ENCODE measurements at regions not wholly inside any gene's neighbourhood (a gene's known extent, or its start where the extent isn't known, plus 50 kb on each side); places are given as distances from the start of the nearest gene placed in this dataset.

DNA sequence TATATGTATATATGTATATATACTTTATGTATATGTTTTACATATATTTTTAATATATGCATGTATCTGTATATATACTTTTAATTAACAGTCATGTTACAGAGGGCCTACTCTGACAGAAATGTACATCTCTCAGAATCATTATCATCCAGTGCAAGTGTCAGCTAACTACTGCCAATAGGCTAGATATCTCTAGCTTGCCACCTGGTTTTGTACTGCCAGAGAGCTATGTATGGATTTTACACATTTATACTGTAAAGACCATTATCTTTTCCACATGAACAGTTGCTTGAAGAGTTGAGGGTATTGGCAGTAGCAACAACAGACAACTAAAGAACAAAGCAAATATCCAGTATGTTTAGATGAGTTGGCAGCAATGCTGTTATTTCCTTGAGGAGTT, 99.7 kb upstream of the VGLL3 start:
- Histone ChIP-seq H3K4me3 (no peak overlapping the region), H3K9me2 (ENCODE audit: insufficient read depth) (no peaks in the 10 kb centered on the region), H2AFZ (no peak overlapping the region), H3K27me3 (ENCODE audit: insufficient read depth) (no peaks in the 10 kb centered on the region), H4K20me1 (replicated peaks; ENCODE audit: insufficient read depth) (no peaks in the 10 kb centered on the region), H3F3A (replicated peaks; ENCODE audit: low read depth) (no peaks in the 10 kb centered on the region), H3K4me2 (no peak overlapping the region), H3K27ac (ENCODE audit: low read depth) (no peak overlapping the region), H3K79me2 (replicated peaks; ENCODE audit: insufficient read depth) (no peaks in the 10 kb centered on the region), H3K36me3 (ENCODE audit: insufficient read depth) (no peaks in the 10 kb centered on the region), H3K4me1 (ENCODE audit: insufficient read depth) (no peaks in the 10 kb centered on the region; the same call in none of the 2 replicates)
- H3K9me3 Mint-ChIP-seq: 0 out of 3 replicates have a peak, but pooled peaks cover 5% of the 10 kb centered on the region
- TF ChIP-seq, protein P1, sequence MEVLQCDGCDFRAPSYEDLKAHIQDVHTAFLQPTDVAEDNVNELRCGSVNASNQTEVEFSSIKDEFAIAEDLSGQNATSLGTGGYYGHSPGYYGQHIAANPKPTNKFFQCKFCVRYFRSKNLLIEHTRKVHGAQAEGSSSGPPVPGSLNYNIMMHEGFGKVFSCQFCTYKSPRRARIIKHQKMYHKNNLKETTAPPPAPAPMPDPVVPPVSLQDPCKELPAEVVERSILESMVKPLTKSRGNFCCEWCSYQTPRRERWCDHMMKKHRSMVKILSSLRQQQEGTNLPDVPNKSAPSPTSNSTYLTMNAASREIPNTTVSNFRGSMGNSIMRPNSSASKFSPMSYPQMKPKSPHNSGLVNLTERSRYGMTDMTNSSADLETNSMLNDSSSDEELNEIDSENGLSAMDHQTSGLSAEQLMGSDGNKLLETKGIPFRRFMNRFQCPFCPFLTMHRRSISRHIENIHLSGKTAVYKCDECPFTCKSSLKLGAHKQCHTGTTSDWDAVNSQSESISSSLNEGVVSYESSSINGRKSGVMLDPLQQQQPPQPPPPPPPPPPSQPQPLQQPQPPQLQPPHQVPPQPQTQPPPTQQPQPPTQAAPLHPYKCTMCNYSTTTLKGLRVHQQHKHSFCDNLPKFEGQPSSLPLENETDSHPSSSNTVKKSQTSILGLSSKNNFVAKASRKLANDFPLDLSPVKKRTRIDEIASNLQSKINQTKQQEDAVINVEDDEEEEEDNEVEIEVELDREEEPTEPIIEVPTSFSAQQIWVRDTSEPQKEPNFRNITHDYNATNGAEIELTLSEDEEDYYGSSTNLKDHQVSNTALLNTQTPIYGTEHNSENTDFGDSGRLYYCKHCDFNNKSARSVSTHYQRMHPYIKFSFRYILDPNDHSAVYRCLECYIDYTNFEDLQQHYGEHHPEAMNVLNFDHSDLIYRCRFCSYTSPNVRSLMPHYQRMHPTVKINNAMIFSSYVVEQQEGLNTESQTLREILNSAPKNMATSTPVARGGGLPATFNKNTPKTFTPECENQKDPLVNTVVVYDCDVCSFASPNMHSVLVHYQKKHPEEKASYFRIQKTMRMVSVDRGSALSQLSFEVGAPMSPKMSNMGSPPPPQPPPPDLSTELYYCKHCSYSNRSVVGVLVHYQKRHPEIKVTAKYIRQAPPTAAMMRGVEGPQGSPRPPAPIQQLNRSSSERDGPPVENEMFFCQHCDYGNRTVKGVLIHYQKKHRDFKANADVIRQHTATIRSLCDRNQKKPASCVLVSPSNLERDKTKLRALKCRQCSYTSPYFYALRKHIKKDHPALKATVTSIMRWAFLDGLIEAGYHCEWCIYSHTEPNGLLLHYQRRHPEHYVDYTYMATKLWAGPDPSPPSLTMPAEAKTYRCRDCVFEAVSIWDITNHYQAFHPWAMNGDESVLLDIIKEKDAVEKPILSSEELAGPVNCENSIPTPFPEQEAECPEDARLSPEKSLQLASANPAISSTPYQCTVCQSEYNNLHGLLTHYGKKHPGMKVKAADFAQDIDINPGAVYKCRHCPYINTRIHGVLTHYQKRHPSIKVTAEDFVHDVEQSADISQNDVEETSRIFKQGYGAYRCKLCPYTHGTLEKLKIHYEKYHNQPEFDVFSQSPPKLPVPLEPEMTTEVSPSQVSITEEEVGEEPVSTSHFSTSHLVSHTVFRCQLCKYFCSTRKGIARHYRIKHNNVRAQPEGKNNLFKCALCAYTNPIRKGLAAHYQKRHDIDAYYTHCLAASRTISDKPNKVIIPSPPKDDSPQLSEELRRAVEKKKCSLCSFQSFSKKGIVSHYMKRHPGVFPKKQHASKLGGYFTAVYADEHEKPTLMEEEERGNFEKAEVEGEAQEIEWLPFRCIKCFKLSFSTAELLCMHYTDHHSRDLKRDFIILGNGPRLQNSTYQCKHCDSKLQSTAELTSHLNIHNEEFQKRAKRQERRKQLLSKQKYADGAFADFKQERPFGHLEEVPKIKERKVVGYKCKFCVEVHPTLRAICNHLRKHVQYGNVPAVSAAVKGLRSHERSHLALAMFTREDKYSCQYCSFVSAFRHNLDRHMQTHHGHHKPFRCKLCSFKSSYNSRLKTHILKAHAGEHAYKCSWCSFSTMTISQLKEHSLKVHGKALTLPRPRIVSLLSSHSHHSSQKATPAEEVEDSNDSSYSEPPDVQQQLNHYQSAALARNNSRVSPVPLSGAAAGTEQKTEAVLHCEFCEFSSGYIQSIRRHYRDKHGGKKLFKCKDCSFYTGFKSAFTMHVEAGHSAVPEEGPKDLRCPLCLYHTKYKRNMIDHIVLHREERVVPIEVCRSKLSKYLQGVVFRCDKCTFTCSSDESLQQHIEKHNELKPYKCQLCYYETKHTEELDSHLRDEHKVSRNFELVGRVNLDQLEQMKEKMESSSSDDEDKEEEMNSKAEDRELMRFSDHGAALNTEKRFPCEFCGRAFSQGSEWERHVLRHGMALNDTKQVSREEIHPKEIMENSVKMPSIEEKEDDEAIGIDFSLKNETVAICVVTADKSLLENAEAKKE (CRISPR knock-in tag; IDR thresholded peaks at IDR 0.05): no peak
- TF ChIP-seq EZH2phosphoT487 (IDR thresholded peaks at IDR 0.05; ENCODE audit: unreplicated experiment) (no peak), CREB1 (CRISPR knock-in tag; IDR thresholded peaks at IDR 0.05; ENCODE audit: low read depth) (no peak), POLR2AphosphoS5 (IDR thresholded peaks at IDR 0.05; ENCODE audit: low read depth) (no peak), ZNF114 (CRISPR knock-in tag; IDR thresholded peaks at IDR 0.05) (no peak), EZH2 (IDR thresholded peaks at IDR 0.05; ENCODE audit: low read depth, unreplicated experiment) (no peak), STAT1 (IDR thresholded peaks at IDR 0.05; ENCODE audit: unreplicated experiment) (no peak), NANOG (IDR thresholded peaks at IDR 0.05; ENCODE audit: borderline replicate concordance) (no peak), JUNB (IDR thresholded peaks at IDR 0.05; ENCODE audit: unreplicated experiment) (no peak)
- TF ChIP-seq, protein P2, sequence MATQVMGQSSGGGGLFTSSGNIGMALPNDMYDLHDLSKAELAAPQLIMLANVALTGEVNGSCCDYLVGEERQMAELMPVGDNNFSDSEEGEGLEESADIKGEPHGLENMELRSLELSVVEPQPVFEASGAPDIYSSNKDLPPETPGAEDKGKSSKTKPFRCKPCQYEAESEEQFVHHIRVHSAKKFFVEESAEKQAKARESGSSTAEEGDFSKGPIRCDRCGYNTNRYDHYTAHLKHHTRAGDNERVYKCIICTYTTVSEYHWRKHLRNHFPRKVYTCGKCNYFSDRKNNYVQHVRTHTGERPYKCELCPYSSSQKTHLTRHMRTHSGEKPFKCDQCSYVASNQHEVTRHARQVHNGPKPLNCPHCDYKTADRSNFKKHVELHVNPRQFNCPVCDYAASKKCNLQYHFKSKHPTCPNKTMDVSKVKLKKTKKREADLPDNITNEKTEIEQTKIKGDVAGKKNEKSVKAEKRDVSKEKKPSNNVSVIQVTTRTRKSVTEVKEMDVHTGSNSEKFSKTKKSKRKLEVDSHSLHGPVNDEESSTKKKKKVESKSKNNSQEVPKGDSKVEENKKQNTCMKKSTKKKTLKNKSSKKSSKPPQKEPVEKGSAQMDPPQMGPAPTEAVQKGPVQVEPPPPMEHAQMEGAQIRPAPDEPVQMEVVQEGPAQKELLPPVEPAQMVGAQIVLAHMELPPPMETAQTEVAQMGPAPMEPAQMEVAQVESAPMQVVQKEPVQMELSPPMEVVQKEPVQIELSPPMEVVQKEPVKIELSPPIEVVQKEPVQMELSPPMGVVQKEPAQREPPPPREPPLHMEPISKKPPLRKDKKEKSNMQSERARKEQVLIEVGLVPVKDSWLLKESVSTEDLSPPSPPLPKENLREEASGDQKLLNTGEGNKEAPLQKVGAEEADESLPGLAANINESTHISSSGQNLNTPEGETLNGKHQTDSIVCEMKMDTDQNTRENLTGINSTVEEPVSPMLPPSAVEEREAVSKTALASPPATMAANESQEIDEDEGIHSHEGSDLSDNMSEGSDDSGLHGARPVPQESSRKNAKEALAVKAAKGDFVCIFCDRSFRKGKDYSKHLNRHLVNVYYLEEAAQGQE (IDR thresholded peaks at IDR 0.05; ENCODE audit: unreplicated experiment): no peak
- ATAC-seq (no peak), DNase-seq (ENCODE audit: low spot score) (no peak)
- no peaks in the 10 kb centered on the region; the same call in 2 of the 3 replicates for H3K36me3 Mint-ChIP-seq (ENCODE audit: low read depth)
- no peak overlapping the region for H3K4me3 Mint-ChIP-seq
- 0 out of 3 replicates have a peak, but pooled peaks cover 3% of the 10 kb centered on the region for H3K4me1 Mint-ChIP-seq
- no peak overlapping the region for H3K27ac Mint-ChIP-seq
- no peaks in the 10 kb centered on the region for H3K27me3 Mint-ChIP-seq (ENCODE audit: insufficient read depth, low read depth, poor library complexity)
